ENCODE measurements at regions not wholly inside any gene's neighbourhood (a gene's known extent, or its start where the extent isn't known, plus 50 kb on each side); places are given as distances from the start of the nearest gene placed in this dataset.

DNA sequence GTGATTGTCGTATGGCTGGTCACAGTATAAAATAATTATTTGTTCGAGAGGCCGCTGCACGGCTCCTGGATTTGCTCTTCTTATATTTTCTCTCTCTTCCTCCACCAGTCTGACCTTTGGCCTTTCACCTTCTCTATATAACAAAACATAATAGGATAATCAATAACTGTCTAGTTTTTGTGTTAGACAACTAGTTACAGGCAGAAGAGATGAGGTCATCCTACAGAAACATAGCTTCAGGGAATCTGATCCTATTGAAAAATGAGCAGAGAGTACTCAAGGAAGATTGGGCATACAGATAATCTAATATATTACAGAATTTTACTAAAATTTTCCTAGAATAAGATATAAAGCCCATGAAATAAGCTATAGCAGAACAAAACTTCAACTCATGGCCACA lies 731.3 kb upstream of the SLC39A10 start:
- TF ChIP-seq CTCF (IDR thresholded peaks at IDR 0.05) (no peak), POLR2A (IDR thresholded peaks at IDR 0.05) (no peak)
